ENCODE measurements at regions not wholly inside any gene's neighbourhood (a gene's known extent, or its start where the extent isn't known, plus 50 kb on each side); places are given as distances from the start of the nearest gene placed in this dataset.

- 100% methylated on average over 1 of the region's 1 CpG for WGBS (ENCODE audit: insufficient coverage, low coverage, low lambda C conversion rate, missing lambda C conversion rate)
- Histone ChIP-seq H3K4me3 (no peak overlapping the region), H3K27me3 (no peaks in the 10 kb centered on the region), H3K9me3 (no peaks in the 10 kb centered on the region), H3K27ac (no peak overlapping the region), H3K4me1 (no peaks in the 10 kb centered on the region), H3K36me3 (no peaks in the 10 kb centered on the region)
- no peak for TF ChIP-seq POLR2A (IDR thresholded peaks at IDR 0.05)
- TF ChIP-seq, protein P1, sequence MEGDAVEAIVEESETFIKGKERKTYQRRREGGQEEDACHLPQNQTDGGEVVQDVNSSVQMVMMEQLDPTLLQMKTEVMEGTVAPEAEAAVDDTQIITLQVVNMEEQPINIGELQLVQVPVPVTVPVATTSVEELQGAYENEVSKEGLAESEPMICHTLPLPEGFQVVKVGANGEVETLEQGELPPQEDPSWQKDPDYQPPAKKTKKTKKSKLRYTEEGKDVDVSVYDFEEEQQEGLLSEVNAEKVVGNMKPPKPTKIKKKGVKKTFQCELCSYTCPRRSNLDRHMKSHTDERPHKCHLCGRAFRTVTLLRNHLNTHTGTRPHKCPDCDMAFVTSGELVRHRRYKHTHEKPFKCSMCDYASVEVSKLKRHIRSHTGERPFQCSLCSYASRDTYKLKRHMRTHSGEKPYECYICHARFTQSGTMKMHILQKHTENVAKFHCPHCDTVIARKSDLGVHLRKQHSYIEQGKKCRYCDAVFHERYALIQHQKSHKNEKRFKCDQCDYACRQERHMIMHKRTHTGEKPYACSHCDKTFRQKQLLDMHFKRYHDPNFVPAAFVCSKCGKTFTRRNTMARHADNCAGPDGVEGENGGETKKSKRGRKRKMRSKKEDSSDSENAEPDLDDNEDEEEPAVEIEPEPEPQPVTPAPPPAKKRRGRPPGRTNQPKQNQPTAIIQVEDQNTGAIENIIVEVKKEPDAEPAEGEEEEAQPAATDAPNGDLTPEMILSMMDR (IDR thresholded peaks at IDR 0.05) = no peak
- ATAC-seq = no peak
- DNase-seq = no peak
- intact Hi-C loops (cut with DNase I) = loop anchor here in 1 of 2 donors (10.0 kb wide), 1 partner anchor 568 kb away; the partner anchor contains the start of gene CCDC85A
These were observed 569.4 kb downstream of the CCDC85A start for GRCh38 chr2:56753182-56753581.

GRCh38 chr2:56754066-56754615, 570.4 kb downstream of the CCDC85A start:
- Histone ChIP-seq H3K36me3 (no peaks in the 10 kb centered on the region), H3K4me1 (peaks cover 0 to 4% (median 0%) of the 10 kb centered on the region in 4 donors), H3K27me3 (no peaks in the 10 kb centered on the region), H3K4me3 (no peak overlapping the region), H3K9me3 (no peaks in the 10 kb centered on the region), H3K27ac (no peak overlapping the region)
- no peak for DNase-seq
- intact Hi-C loops (cut with DNase I) = loop anchor here in 1 of 2 donors (10.0 kb wide), 1 partner anchor 569 kb away; the partner anchor contains the start of gene CCDC85A
- ATAC-seq = no peak
- TF ChIP-seq POLR2A (IDR thresholded peaks at IDR 0.05) = no peak
- TF ChIP-seq, protein P1 (IDR thresholded peaks at IDR 0.05) = no peak
- WGBS (ENCODE audit: insufficient coverage, low coverage, low lambda C conversion rate, missing lambda C conversion rate) = 77% methylated on average over 9 of the region's 10 CpGs

- ATAC-seq (no peak), DNase-seq (no peak)
- no peak overlapping the region for H3K27ac ChIP-seq
- TF ChIP-seq POLR2A (IDR thresholded peaks at IDR 0.05) = no peak
- H3K4me1 ChIP-seq = peaks cover 0 to 4% (median 0%) of the 10 kb centered on the region in 4 donors
- no peaks in the 10 kb centered on the region for H3K9me3 ChIP-seq
- H3K36me3 ChIP-seq = no peaks in the 10 kb centered on the region
- no peak overlapping the region for H3K4me3 ChIP-seq
- intact Hi-C loops (cut with DNase I) = loop anchor here in 1 of 2 donors (10.0 kb wide), 1 partner anchor 570 kb away; the partner anchor contains the start of gene CCDC85A
- no peaks in the 10 kb centered on the region for H3K27me3 ChIP-seq
- 69% methylated on average over 1 of the region's 1 CpG for WGBS (ENCODE audit: insufficient coverage, low coverage, low lambda C conversion rate, missing lambda C conversion rate)
These were observed 570.8 kb downstream of the CCDC85A start for GRCh38 chr2:56754627-56755026.

DNA sequence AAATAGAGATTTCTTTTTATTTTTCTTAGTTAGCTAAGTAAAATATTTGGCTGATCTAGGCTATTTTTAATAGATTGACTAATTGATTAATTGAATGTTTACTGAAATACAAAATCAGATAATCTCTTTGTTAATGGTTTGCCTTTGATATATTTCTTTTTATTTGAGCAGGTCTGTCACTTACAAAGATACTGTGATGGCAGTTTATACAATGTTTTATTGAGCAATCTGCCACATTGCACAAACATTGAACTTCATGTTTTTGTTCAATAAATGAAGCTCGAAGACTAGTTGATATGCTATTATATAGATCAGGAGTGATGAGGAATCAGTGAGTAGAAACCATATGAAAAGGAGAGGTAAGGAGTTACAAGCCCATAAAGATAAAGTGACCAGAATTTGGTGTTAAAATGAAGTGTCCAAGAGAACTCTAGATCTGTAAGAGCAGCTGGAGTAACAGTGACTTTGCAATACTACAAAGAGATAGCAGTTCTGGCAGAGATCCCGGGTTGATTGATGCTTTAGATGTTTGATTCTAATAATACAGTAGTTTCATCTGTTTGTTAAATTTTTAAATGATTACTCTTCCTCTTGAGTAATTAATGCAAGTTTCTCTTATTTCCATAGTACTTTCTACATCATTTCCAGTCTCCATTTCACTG, 574.2 kb downstream of the CCDC85A start:
- peaks cover 0 to 4% (median under 1%) of the 10 kb centered on the region in 4 donors for H3K4me1 ChIP-seq
- WGBS (ENCODE audit: insufficient coverage, low coverage, low lambda C conversion rate, missing lambda C conversion rate) = 26% methylated on average over 2 of the region's 2 CpGs
- H3K4me3 ChIP-seq = no peak overlapping the region
- ATAC-seq = peak; percentile 67 to 93 (median 86)
- peak overlapping the region in 2 of 3 donors; percentile 45 to 52 for H3K27ac ChIP-seq
- H3K9me3 ChIP-seq = no peaks in the 10 kb centered on the region
- DNase-seq = no peak
- no peaks in the 10 kb centered on the region for H3K27me3 ChIP-seq
- no peaks in the 10 kb centered on the region for H3K36me3 ChIP-seq
- no peak for TF ChIP-seq POLR2A (IDR thresholded peaks at IDR 0.05)
- TF ChIP-seq, protein P1 (IDR thresholded peaks at IDR 0.05) = no peak
- intact Hi-C loops (cut with DNase I) = loop anchor here in 1 of 2 donors (10.0 kb wide), 1 partner anchor 573 kb away; the partner anchor contains the start of gene CCDC85A

DNA sequence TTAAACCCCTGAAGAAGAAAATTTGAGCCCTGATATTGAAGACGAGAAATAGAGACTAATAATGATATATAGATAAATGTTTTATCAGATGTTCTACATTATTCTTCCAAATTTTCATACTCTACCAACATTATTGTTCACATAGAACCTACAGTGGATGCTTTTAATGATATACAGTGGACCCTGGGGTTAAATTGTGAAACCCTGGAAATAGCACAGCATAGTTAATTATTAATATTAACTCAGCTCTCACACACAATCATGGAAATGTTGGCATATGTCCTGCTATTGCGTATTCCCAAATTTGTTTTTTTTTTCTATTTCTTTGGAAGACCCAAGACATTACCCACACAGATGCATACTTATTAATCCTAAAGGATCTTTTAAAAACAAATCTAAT, 579.9 kb downstream of the CCDC85A start:
- TF ChIP-seq, protein P1 (IDR thresholded peaks at IDR 0.05) = no peak
- no peak for TF ChIP-seq POLR2A (IDR thresholded peaks at IDR 0.05)
- H3K36me3 ChIP-seq = no peaks in the 10 kb centered on the region
- ATAC-seq (peak; percentile 80 to 99 (median 94)), DNase-seq (no peak)
- H3K9me3 ChIP-seq = no peaks in the 10 kb centered on the region
- intact Hi-C loops (cut with DNase I) = no loop called here
- no peak overlapping the region for H3K4me3 ChIP-seq
- H3K4me1 ChIP-seq = peaks cover 0 to 28% (median 7%) of the 10 kb centered on the region in 4 donors
- WGBS (ENCODE audit: insufficient coverage, low coverage, low lambda C conversion rate, missing lambda C conversion rate) = 36% methylated on average over 2 of the region's 2 CpGs
- peak overlapping the region in 2 of 3 donors; percentile 22 to 54 for H3K27ac ChIP-seq
- H3K27me3 ChIP-seq = no peaks in the 10 kb centered on the region
